ENCODE measurements at regions not wholly inside any gene's neighbourhood (a gene's known extent, or its start where the extent isn't known, plus 50 kb on each side); places are given as distances from the start of the nearest gene placed in this dataset.

DNA sequence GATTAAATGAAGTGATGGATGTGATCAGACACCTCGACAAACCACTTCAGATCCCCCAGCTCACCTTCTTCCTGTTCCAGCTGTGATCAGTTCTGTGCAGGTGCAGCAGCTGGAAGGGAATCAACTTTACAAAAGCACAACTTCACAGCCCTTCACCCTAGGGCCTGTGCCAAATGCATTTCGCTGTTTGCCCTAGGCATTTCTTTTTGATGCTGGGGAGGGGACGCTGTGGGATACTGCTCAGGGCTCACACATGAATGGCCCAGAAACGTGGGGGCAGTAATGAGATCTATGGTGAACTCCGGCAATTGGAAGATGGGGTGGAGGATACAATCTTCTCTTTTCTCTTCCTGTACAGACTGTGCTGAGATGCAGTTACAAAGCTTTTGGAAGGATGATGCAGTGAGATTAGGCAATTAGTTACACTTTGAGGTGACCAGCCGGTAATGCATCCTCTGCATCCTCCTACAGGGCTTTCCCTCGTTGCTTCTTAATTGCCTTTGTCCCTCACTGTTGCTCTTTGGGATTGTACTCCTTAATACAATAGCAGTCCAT, 215.1 kb upstream of the PITX2 start:
- no peak for DNase-seq
- no peak overlapping the region for H3K4me3 ChIP-seq (ENCODE audit: low read length in 2 of 2)
- H3K9me3 ChIP-seq (ENCODE audit: control insufficient read depth, low read length) = no peaks in the 10 kb centered on the region
- intact Hi-C loops (cut with DNase I) = no loop called here
- H3K4me1 ChIP-seq (ENCODE audit: control insufficient read depth in 1 of 2, insufficient read depth in 2 of 2, low read length in 2 of 2) = no peaks in the 10 kb centered on the region
- no peak for ATAC-seq (ENCODE audit: low FRiP score)
- H3K27me3 ChIP-seq (ENCODE audit: control insufficient read depth in 1 of 2, insufficient read depth in 2 of 2, low read length in 1 of 2) = no peaks in the 10 kb centered on the region
- 69 to 75% methylated on average over 7 of the region's 7 CpGs for WGBS, 2 donors
- no peaks in the 10 kb centered on the region for H3K36me3 ChIP-seq (ENCODE audit: control insufficient read depth in 1 of 2, insufficient read depth in 2 of 2, low read length in 1 of 2)
- no peak overlapping the region for H3K27ac ChIP-seq (ENCODE audit: low read depth in 1 of 2, low read length in 2 of 2)

- intact Hi-C loops (cut with DNase I) = no loop called here
- WGBS, 2 donors = 7 to 8% methylated on average over 2 of the region's 2 CpGs
- DNase-seq (no peak), ATAC-seq (ENCODE audit: low FRiP score) (no peak)
- Histone ChIP-seq H3K27ac (ENCODE audit: low read depth in 1 of 2, low read length in 2 of 2) (no peak overlapping the region), H3K27me3 (ENCODE audit: control insufficient read depth in 1 of 2, insufficient read depth in 2 of 2, low read length in 1 of 2) (no peaks in the 10 kb centered on the region), H3K4me1 (ENCODE audit: control insufficient read depth in 1 of 2, insufficient read depth in 2 of 2, low read length in 2 of 2) (no peaks in the 10 kb centered on the region), H3K4me3 (ENCODE audit: low read length in 2 of 2) (no peak overlapping the region), H3K9me3 (ENCODE audit: control insufficient read depth, low read length) (no peaks in the 10 kb centered on the region), H3K36me3 (ENCODE audit: control insufficient read depth in 1 of 2, insufficient read depth in 2 of 2, low read length in 1 of 2) (no peaks in the 10 kb centered on the region)
Observed at GRCh38 chr4:110840221-110840654, 217.4 kb upstream of the PITX2 start.

DNA sequence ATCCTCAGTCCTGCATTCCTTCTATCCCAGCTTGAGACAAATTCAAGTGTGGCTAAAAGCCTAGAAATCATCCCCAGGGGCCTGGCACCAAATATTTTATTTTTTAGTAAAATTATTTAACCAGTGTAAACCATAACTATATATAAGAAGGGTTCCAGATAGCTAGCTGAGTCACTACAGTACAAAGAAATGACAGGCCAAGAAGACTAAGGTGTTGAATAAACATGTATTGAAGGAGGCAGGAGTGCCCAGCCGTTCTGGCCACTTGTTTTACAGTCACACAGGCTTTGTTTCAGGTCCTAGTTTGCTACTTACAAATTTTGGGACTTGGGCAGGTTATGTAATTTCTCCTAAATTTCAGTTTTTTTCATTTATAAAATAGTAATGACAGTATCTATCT, 225.9 kb upstream of the PITX2 start:
- DNase-seq = no peak
- no peak overlapping the region for H3K27ac ChIP-seq (ENCODE audit: low read depth in 1 of 2, low read length in 2 of 2)
- H3K9me3 ChIP-seq (ENCODE audit: control insufficient read depth, low read length) = no peaks in the 10 kb centered on the region
- no peak overlapping the region for H3K4me3 ChIP-seq (ENCODE audit: low read length in 2 of 2)
- no peaks in the 10 kb centered on the region for H3K27me3 ChIP-seq (ENCODE audit: control insufficient read depth in 1 of 2, insufficient read depth in 2 of 2, low read length in 1 of 2)
- no peaks in the 10 kb centered on the region for H3K36me3 ChIP-seq (ENCODE audit: control insufficient read depth in 1 of 2, insufficient read depth in 2 of 2, low read length in 1 of 2)
- ATAC-seq (ENCODE audit: low FRiP score) = no peak
- no peaks in the 10 kb centered on the region for H3K4me1 ChIP-seq (ENCODE audit: control insufficient read depth in 1 of 2, insufficient read depth in 2 of 2, low read length in 2 of 2)
- intact Hi-C loops (cut with DNase I) = no loop called here
- 68 to 80% methylated on average over 1 of the region's 1 CpG for WGBS, 2 donors

GRCh38 chr4:110849461-110849860, 226.6 kb upstream of the PITX2 start:
- WGBS, 2 donors = 88 to 90% methylated on average over 6 of the region's 6 CpGs
- H3K4me3 ChIP-seq (ENCODE audit: low read length in 2 of 2) = no peak overlapping the region
- intact Hi-C loops (cut with DNase I) = no loop called here
- no peak for DNase-seq
- no peaks in the 10 kb centered on the region for H3K4me1 ChIP-seq (ENCODE audit: control insufficient read depth in 1 of 2, insufficient read depth in 2 of 2, low read length in 2 of 2)
- no peak for ATAC-seq (ENCODE audit: low FRiP score)
- H3K9me3 ChIP-seq (ENCODE audit: control insufficient read depth, low read length) = no peaks in the 10 kb centered on the region
- no peaks in the 10 kb centered on the region for H3K36me3 ChIP-seq (ENCODE audit: control insufficient read depth in 1 of 2, insufficient read depth in 2 of 2, low read length in 1 of 2)
- no peaks in the 10 kb centered on the region for H3K27me3 ChIP-seq (ENCODE audit: control insufficient read depth in 1 of 2, insufficient read depth in 2 of 2, low read length in 1 of 2)
- no peak overlapping the region for H3K27ac ChIP-seq (ENCODE audit: low read depth in 1 of 2, low read length in 2 of 2)

DNA sequence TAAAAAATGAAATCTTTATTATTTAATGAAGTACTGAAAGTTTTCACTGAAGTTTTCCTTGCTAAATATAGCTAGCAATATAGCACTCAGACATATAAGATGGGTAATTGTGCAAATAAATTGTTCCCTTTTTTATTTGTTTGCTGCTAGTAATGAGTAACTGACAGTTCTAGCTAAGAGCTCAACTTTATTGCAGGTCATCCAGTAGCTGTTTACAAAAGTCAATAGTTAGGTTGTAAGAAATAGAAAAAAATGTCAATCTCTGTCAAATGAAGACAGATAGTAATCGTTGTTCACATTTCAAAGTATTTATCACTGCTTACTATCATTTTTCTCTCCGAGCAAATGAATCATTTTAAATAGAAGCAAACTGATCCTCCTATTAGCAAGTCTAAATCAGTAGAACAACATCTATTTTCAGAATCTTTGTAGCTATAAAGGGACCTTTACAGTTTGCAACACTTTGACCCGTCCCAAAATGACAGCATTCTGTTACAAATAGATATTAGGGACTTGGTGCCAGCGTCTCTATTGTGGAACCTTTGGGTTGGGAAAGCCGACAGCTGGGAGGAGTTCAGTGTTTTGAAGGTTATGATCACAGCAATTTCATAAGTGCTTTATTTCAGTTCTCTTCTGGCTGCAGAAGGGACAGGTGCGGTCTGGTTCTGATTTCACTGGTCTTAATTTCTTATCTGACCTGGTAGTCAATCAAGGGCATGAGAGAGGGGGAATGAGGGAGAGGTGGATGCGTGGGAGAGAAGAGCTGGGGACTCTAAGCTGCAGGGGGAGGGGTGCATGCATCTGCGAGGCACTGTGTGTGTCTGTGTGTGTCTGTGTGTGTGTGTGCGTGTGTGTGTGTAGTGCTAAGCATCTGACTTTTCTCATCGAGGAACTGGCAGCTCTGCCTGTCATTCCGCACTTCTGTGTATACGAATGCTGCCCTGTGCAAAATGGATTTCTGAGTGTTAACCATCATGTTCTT, 227.9 kb upstream of the PITX2 start:
- Histone ChIP-seq H3K27ac (ENCODE audit: low read depth in 1 of 2, low read length in 2 of 2) (no peak overlapping the region), H3K27me3 (ENCODE audit: control insufficient read depth in 1 of 2, insufficient read depth in 2 of 2, low read length in 1 of 2) (no peaks in the 10 kb centered on the region), H3K9me3 (ENCODE audit: control insufficient read depth, low read length) (no peaks in the 10 kb centered on the region), H3K36me3 (ENCODE audit: control insufficient read depth in 1 of 2, insufficient read depth in 2 of 2, low read length in 1 of 2) (no peaks in the 10 kb centered on the region), H3K4me1 (ENCODE audit: control insufficient read depth in 1 of 2, insufficient read depth in 2 of 2, low read length in 2 of 2) (no peaks in the 10 kb centered on the region), H3K4me3 (ENCODE audit: low read length in 2 of 2) (no peak overlapping the region)
- 56 to 58% methylated on average over 12 of the region's 12 CpGs for WGBS, 2 donors
- ATAC-seq (ENCODE audit: low FRiP score) (no peak), DNase-seq (no peak)
- intact Hi-C loops (cut with DNase I) = no loop called here

- no peaks in the 10 kb centered on the region for H3K27me3 ChIP-seq (ENCODE audit: control insufficient read depth in 1 of 2, insufficient read depth in 2 of 2, low read length in 1 of 2)
- no peak overlapping the region for H3K27ac ChIP-seq (ENCODE audit: low read depth in 1 of 2, low read length in 2 of 2)
- no peak overlapping the region for H3K4me3 ChIP-seq (ENCODE audit: low read length in 2 of 2)
- WGBS, 2 donors = 94 to 95% methylated on average over 2 of the region's 2 CpGs
- H3K4me1 ChIP-seq (ENCODE audit: control insufficient read depth in 1 of 2, insufficient read depth in 2 of 2, low read length in 2 of 2) = no peaks in the 10 kb centered on the region
- no peaks in the 10 kb centered on the region for H3K9me3 ChIP-seq (ENCODE audit: control insufficient read depth, low read length)
- no peaks in the 10 kb centered on the region for H3K36me3 ChIP-seq (ENCODE audit: control insufficient read depth in 1 of 2, insufficient read depth in 2 of 2, low read length in 1 of 2)
- no peak for ATAC-seq (ENCODE audit: low FRiP score)
- DNase-seq = no peak
- intact Hi-C loops (cut with DNase I) = no loop called here
Observed at GRCh38 chr4:110851989-110852388, 229.1 kb upstream of the PITX2 start.

- H3K9me3 ChIP-seq (ENCODE audit: control insufficient read depth, low read length) = no peaks in the 10 kb centered on the region
- no peaks in the 10 kb centered on the region for H3K27me3 ChIP-seq (ENCODE audit: control insufficient read depth in 1 of 2, insufficient read depth in 2 of 2, low read length in 1 of 2)
- intact Hi-C loops (cut with DNase I) = no loop called here
- DNase-seq (no peak), ATAC-seq (ENCODE audit: low FRiP score) (no peak)
- no peaks in the 10 kb centered on the region for H3K4me1 ChIP-seq (ENCODE audit: control insufficient read depth in 1 of 2, insufficient read depth in 2 of 2, low read length in 2 of 2)
- 94 to 95% methylated on average over 3 of the region's 3 CpGs for WGBS, 2 donors
- H3K27ac ChIP-seq (ENCODE audit: low read depth in 1 of 2, low read length in 2 of 2) = no peak overlapping the region
- H3K4me3 ChIP-seq (ENCODE audit: low read length in 2 of 2) = no peak overlapping the region
- H3K36me3 ChIP-seq (ENCODE audit: control insufficient read depth in 1 of 2, insufficient read depth in 2 of 2, low read length in 1 of 2) = no peaks in the 10 kb centered on the region
Observed at GRCh38 chr4:110852793-110853192, 229.9 kb upstream of the PITX2 start.

GRCh38 chr4:110853242-110853641, 230.4 kb upstream of the PITX2 start:
- Histone ChIP-seq H3K4me1 (ENCODE audit: control insufficient read depth in 1 of 2, insufficient read depth in 2 of 2, low read length in 2 of 2) (no peaks in the 10 kb centered on the region), H3K4me3 (ENCODE audit: low read length in 2 of 2) (no peak overlapping the region), H3K36me3 (ENCODE audit: control insufficient read depth in 1 of 2, insufficient read depth in 2 of 2, low read length in 1 of 2) (no peaks in the 10 kb centered on the region), H3K27ac (ENCODE audit: low read depth in 1 of 2, low read length in 2 of 2) (no peak overlapping the region), H3K9me3 (ENCODE audit: control insufficient read depth, low read length) (no peaks in the 10 kb centered on the region), H3K27me3 (ENCODE audit: control insufficient read depth in 1 of 2, insufficient read depth in 2 of 2, low read length in 1 of 2) (no peaks in the 10 kb centered on the region)
- intact Hi-C loops (cut with DNase I) = no loop called here
- DNase-seq (no peak), ATAC-seq (ENCODE audit: low FRiP score) (no peak)
- 88 to 92% methylated on average over 5 of the region's 5 CpGs for WGBS, 2 donors

Data from aorta (tissue), 5 donors.